Neuronal stem cell (in vitro differentiated cells): ENCODE measurements at regions not wholly inside any gene's neighbourhood (a gene's known extent, or its start where the extent isn't known, plus 50 kb on each side); places are given as distances from the start of the nearest gene placed in this dataset.

ENCODE experiments used
- DNase-seq: peaks from one replicate; pipeline ENCODE4 v3.0.0-alpha.2; 2013; ENCODE audit warnings: low spot score
- H2AFZ ChIP-seq: one replicate; pipeline ENCODE4 v1.6.1; 2013; ENCODE audit warnings: mild to moderate bottlenecking, low read length, inconsistent platforms
- H2AK5ac ChIP-seq: 2 replicates; pipeline ENCODE4 v1.6.1; 2013; ENCODE audit warnings: low read depth, mild to moderate bottlenecking, inconsistent platforms, low read length, moderate library complexity, mixed read lengths
- H2BK120ac ChIP-seq: 2 replicates; pipeline ENCODE4 v1.6.1; 2013; ENCODE audit warnings: low read depth, mild to moderate bottlenecking, inconsistent platforms, low read length, moderate library complexity, mixed read lengths
- H2BK12ac ChIP-seq: one replicate; pipeline ENCODE4 v1.6.1; 2013; ENCODE audit warnings: low read length, inconsistent platforms
- H2BK15ac ChIP-seq: 2 replicates; pipeline ENCODE4 v1.6.1; 2013; ENCODE audit warnings: mild to moderate bottlenecking, low read length, inconsistent platforms, mixed read lengths
- H2BK5ac ChIP-seq: one replicate; pipeline ENCODE4 v1.6.1; 2013; ENCODE audit warnings: inconsistent platforms, mild to moderate bottlenecking, low read length, moderate library complexity
- H3K14ac ChIP-seq: one replicate; pipeline ENCODE4 v1.6.1; 2013; ENCODE audit warnings: low read length, inconsistent platforms
- H3K18ac ChIP-seq: 2 replicates; pipeline ENCODE4 v1.6.1; 2013; ENCODE audit warnings: low read length, inconsistent platforms
- H3K23ac ChIP-seq: 2 replicates; pipeline ENCODE4 v1.6.1; 2013; ENCODE audit warnings: low read depth, mild to moderate bottlenecking, mixed read lengths, low read length, inconsistent platforms; ENCODE audit not compliant: poor library complexity
- H3K27ac ChIP-seq: replicated peaks from 3 replicates; pipeline ENCODE4 v1.5.1; 2013; ENCODE audit warnings: low read length, inconsistent platforms
- H3K27me3 ChIP-seq, 3 experiments: 2 replicates each; pipeline ENCODE4 v1.6.1; 2013; ENCODE audit warnings: low read length in 3 of 3, mild to moderate bottlenecking in 2 of 3, inconsistent platforms in 1 of 3, low read depth in 1 of 3, mixed read lengths in 1 of 3, moderate library complexity in 1 of 3; ENCODE audit not compliant: control insufficient read depth in 3 of 3, insufficient read depth in 3 of 3
- H3K36me3 ChIP-seq, 2 donors: replicated peaks in 1 of 2; 2 replicates each; pipeline ENCODE4 v1.6.1; 2013; ENCODE audit warnings: low read length in 2 of 2; ENCODE audit not compliant: control insufficient read depth in 2 of 2, insufficient read depth in 2 of 2
- H3K4ac ChIP-seq: 2 replicates; pipeline ENCODE4 v1.6.1; 2013; ENCODE audit warnings: inconsistent platforms, mild to moderate bottlenecking, low read length, moderate library complexity
- H3K4me1 ChIP-seq, 2 donors: 1 replicate in 1 of 2; 2 replicates in 1 of 2; pipeline ENCODE4 v1.6.1; 2013; ENCODE audit warnings: low read length in 2 of 2, low read depth in 1 of 2; ENCODE audit not compliant: control insufficient read depth in 2 of 2, insufficient read depth in 1 of 2
- H3K4me2 ChIP-seq: one replicate; pipeline ENCODE4 v1.6.1; 2013; ENCODE audit warnings: mild to moderate bottlenecking, low read length, inconsistent platforms; ENCODE audit not compliant: insufficient read depth, poor library complexity, severe bottlenecking
- H3K4me3 ChIP-seq, 2 donors: 2 replicates each; pipeline ENCODE4 v1.5.1; 2013; ENCODE audit warnings: low read length in 2 of 2, mild to moderate bottlenecking in 2 of 2, inconsistent platforms in 1 of 2, moderate library complexity in 1 of 2
- H3K79me1 ChIP-seq: one replicate; pipeline ENCODE4 v1.6.1; 2013; ENCODE audit warnings: low read depth, mild to moderate bottlenecking, inconsistent platforms, low read length, moderate library complexity
- H3K9ac ChIP-seq: one replicate; pipeline ENCODE4 v1.6.1; 2013; ENCODE audit warnings: mild to moderate bottlenecking, low read depth, low read length, inconsistent platforms; ENCODE audit not compliant: poor library complexity
- H3K9me3 ChIP-seq, 2 donors: replicated peaks in 1 of 2; 2 replicates each; pipeline versions ENCODE3 to v1.6.1; 2013; ENCODE audit warnings: low read length in 2 of 2, mild to moderate bottlenecking in 2 of 2, inconsistent platforms in 1 of 2, low read depth in 1 of 2, mixed read lengths in 1 of 2, moderate library complexity in 1 of 2; ENCODE audit not compliant: control insufficient read depth in 2 of 2, insufficient read depth in 1 of 2
- H4K8ac ChIP-seq: one replicate; pipeline ENCODE4 v1.6.1; 2013; ENCODE audit warnings: low read depth, mild to moderate bottlenecking, inconsistent platforms, low read length, moderate library complexity
- H4K91ac ChIP-seq: one replicate; pipeline ENCODE4 v1.6.1; 2013; ENCODE audit warnings: low read length, low read depth, mild to moderate bottlenecking, inconsistent platforms; ENCODE audit not compliant: poor library complexity
- WGBS, 2 donors: extraction: QIAGEN DNeasy Blood & Tissue Kit; methylation state at CpG; one replicate each; pipeline ENCODE4 v1.1.7; 2013; ENCODE audit warnings: missing lambda C conversion rate in 2 of 2, mixed read lengths in 1 of 2; ENCODE audit not compliant: insufficient read length in 2 of 2, insufficient replicate concordance in 1 of 2; ENCODE audit errors: extremely low coverage in 2 of 2; 5-methylcytosine and 5-hydroxymethylcytosine counted together

GRCh38 chr6:793261-793660, 100.3 kb upstream of the EXOC2 start:
- Histone ChIP-seq H2BK15ac (no peak overlapping the region), H3K14ac (no peak overlapping the region), H3K36me3 (no peaks in the 10 kb centered on the region), H3K9me3 (no peaks in the 10 kb centered on the region), H4K91ac (no peak overlapping the region), H2BK12ac (no peak overlapping the region), H3K4ac (no peak overlapping the region), H3K4me3 (no peak overlapping the region), H2BK120ac (no peak overlapping the region), H2BK5ac (no peak overlapping the region), H3K23ac (no peak overlapping the region), H3K9ac (no peak overlapping the region), H3K27me3 (peaks cover 0 to 11% (median 0%) of the 10 kb centered on the region in 3 experiments), H3K27ac (no peak overlapping the region), H3K18ac (no peak overlapping the region), H3K4me2 (no peak overlapping the region), H2AFZ (no peak overlapping the region), H4K8ac (no peak overlapping the region), H3K4me1 (no peaks in the 10 kb centered on the region), H2AK5ac (no peak overlapping the region), H3K79me1 (no peaks in the 10 kb centered on the region)
- WGBS, 2 donors = no CpG with 5 or more reads among the region's 13 CpGs
- DNase-seq = no peak

- Histone ChIP-seq H3K14ac (no peak overlapping the region), H3K9me3 (no peaks in the 10 kb centered on the region), H4K91ac (no peak overlapping the region), H3K27ac (no peak overlapping the region), H3K9ac (no peak overlapping the region), H3K4ac (no peak overlapping the region), H2BK120ac (no peak overlapping the region), H3K36me3 (no peaks in the 10 kb centered on the region), H2BK15ac (no peak overlapping the region), H4K8ac (no peak overlapping the region), H3K23ac (no peak overlapping the region), H2BK12ac (no peak overlapping the region), H2AK5ac (no peak overlapping the region), H3K4me2 (no peak overlapping the region), H2AFZ (no peak overlapping the region), H3K4me1 (no peaks in the 10 kb centered on the region), H2BK5ac (no peak overlapping the region), H3K18ac (no peak overlapping the region), H3K27me3 (peaks cover 0 to 11% (median 0%) of the 10 kb centered on the region in 3 experiments), H3K4me3 (no peak overlapping the region), H3K79me1 (no peaks in the 10 kb centered on the region)
- no peak for DNase-seq
- WGBS, 2 donors = no CpG with 5 or more reads among the region's 11 CpGs
Measured at GRCh38 chr6:792662-793061, 99.7 kb upstream of the EXOC2 start.

GRCh38 chr6:788058-788457, 95.1 kb upstream of the EXOC2 start:
- Histone ChIP-seq H3K9me3 (no peaks in the 10 kb centered on the region), H3K79me1 (no peaks in the 10 kb centered on the region), H2AK5ac (no peak overlapping the region), H4K91ac (no peak overlapping the region), H2AFZ (no peak overlapping the region), H2BK12ac (no peak overlapping the region), H3K4me2 (no peak overlapping the region), H2BK15ac (no peak overlapping the region), H3K4me1 (no peaks in the 10 kb centered on the region), H3K4me3 (no peak overlapping the region), H4K8ac (no peak overlapping the region), H3K27me3 (no peaks in the 10 kb centered on the region), H3K14ac (no peak overlapping the region), H2BK120ac (no peak overlapping the region), H3K23ac (no peak overlapping the region), H3K18ac (no peak overlapping the region), H3K9ac (no peak overlapping the region), H3K36me3 (no peaks in the 10 kb centered on the region), H2BK5ac (no peak overlapping the region), H3K27ac (no peak overlapping the region), H3K4ac (no peak overlapping the region)
- DNase-seq = no peak
- WGBS, 2 donors = no CpG with 5 or more reads among the region's 8 CpGs

- H2AK5ac ChIP-seq = no peak overlapping the region
- H3K4me2 ChIP-seq = no peak overlapping the region
- DNase-seq = no peak
Measured at GRCh38 chr6:786946-787763, 94.2 kb upstream of the EXOC2 start.

More at GRCh38 chr6:786946-787763, 94.2 kb upstream of the EXOC2 start:
- no peak overlapping the region for H3K9ac ChIP-seq
- H4K91ac ChIP-seq = no peak overlapping the region
- H3K23ac ChIP-seq = no peak overlapping the region
- H3K14ac ChIP-seq = no peak overlapping the region
- H3K4ac ChIP-seq = no peak overlapping the region
- no peak overlapping the region for H2AFZ ChIP-seq
- H3K36me3 ChIP-seq = no peaks in the 10 kb centered on the region
- H4K8ac ChIP-seq = no peak overlapping the region
- no peak overlapping the region for H3K18ac ChIP-seq
- no peaks in the 10 kb centered on the region for H3K4me1 ChIP-seq
- H2BK12ac ChIP-seq = no peak overlapping the region
- H3K9me3 ChIP-seq = no peaks in the 10 kb centered on the region
- no peak overlapping the region for H2BK15ac ChIP-seq
- no CpG with 5 or more reads among the region's 12 CpGs for WGBS, 2 donors
- H2BK5ac ChIP-seq = no peak overlapping the region
- H3K27ac ChIP-seq = no peak overlapping the region
- H3K27me3 ChIP-seq = no peaks in the 10 kb centered on the region
- no peak overlapping the region for H3K4me3 ChIP-seq
- H2BK120ac ChIP-seq = no peak overlapping the region
- no peaks in the 10 kb centered on the region for H3K79me1 ChIP-seq
